C4-2B (cell line): ENCODE measurements at regions not wholly inside any gene's neighbourhood (a gene's known extent, or its start where the extent isn't known, plus 50 kb on each side); places are given as distances from the start of the nearest gene placed in this dataset.

ENCODE experiments used
- H3K27ac ChIP-seq: fragments of 450-650 bp; 2 replicates; pipeline ENCODE4 v1.5.1; 2017
- ZFX ChIP-seq: fragments of 450-650 bp; IDR thresholded peaks from 2 replicates; pipeline ENCODE4 v1.6.1; 2017
- TF ChIP-seq, protein P1 (sequence below): fragments of 450-650 bp; conservative IDR thresholded peaks from 2 replicates; pipeline ENCODE4 v1.5.1; 2017; ENCODE audit warnings: mild to moderate bottlenecking

DNA sequence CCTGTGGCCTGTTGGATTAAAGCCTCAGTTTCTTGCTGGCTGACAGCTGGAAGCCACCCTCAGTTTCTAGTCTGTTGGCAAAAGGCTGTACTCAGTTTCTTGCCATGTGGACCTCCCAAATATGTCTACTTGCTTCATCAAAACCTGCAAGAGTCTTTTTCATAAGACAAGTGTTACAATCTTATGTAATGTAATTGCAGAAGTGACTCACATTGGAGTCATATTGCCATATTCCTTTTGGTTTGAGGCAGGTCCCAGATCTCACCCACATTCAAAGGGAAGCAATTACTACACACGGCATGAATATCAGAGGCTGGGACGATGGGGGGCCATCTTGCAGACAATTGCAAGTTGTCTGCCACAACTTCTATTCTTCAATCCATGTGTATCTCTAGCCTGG lies 286.7 kb upstream of the IL12B start:
- no peak for TF ChIP-seq ZFX
- TF ChIP-seq, protein P1, sequence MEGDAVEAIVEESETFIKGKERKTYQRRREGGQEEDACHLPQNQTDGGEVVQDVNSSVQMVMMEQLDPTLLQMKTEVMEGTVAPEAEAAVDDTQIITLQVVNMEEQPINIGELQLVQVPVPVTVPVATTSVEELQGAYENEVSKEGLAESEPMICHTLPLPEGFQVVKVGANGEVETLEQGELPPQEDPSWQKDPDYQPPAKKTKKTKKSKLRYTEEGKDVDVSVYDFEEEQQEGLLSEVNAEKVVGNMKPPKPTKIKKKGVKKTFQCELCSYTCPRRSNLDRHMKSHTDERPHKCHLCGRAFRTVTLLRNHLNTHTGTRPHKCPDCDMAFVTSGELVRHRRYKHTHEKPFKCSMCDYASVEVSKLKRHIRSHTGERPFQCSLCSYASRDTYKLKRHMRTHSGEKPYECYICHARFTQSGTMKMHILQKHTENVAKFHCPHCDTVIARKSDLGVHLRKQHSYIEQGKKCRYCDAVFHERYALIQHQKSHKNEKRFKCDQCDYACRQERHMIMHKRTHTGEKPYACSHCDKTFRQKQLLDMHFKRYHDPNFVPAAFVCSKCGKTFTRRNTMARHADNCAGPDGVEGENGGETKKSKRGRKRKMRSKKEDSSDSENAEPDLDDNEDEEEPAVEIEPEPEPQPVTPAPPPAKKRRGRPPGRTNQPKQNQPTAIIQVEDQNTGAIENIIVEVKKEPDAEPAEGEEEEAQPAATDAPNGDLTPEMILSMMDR, result no peak
- H3K27ac ChIP-seq, result no peak overlapping the region

DNA sequence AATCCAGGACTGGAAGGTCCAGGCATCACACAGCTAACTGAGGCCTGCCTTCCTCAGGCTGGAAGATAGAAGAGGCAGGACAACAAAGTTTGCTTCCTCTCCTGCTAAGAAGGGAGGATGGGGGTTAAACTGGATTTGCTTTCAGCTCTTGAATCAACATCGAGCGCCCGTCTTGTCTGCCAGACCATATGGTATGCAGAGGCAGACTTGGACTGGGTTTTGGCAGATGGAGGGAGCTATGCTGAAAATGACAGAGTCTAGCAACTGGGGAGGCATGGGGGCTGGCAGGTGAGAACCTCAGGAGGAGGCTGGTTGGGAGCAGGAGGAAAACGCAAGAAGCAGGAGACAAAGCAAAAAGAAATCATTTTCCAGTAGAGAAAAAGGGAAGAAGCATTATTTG lies 289.5 kb upstream of the IL12B start:
- no peak for TF ChIP-seq ZFX
- TF ChIP-seq, protein P1, result no peak
- no peak overlapping the region for H3K27ac ChIP-seq

GRCh38 chr5:159620853-159621540 lies 290.7 kb upstream of the IL12B start:
- no peak overlapping the region for H3K27ac ChIP-seq
- TF ChIP-seq, protein P1, result no peak
- no peak for TF ChIP-seq ZFX

GRCh38 chr5:159628703-159629102 lies 287.6 kb upstream of the ADRA1B start:
- TF ChIP-seq, protein P1, result no peak
- TF ChIP-seq ZFX, result no peak
- H3K27ac ChIP-seq, result no peak overlapping the region

GRCh38 chr5:159629158-159629557 lies 287.1 kb upstream of the ADRA1B start:
- H3K27ac ChIP-seq, result no peak overlapping the region
- TF ChIP-seq ZFX, result no peak
- TF ChIP-seq, protein P1, result no peak

DNA sequence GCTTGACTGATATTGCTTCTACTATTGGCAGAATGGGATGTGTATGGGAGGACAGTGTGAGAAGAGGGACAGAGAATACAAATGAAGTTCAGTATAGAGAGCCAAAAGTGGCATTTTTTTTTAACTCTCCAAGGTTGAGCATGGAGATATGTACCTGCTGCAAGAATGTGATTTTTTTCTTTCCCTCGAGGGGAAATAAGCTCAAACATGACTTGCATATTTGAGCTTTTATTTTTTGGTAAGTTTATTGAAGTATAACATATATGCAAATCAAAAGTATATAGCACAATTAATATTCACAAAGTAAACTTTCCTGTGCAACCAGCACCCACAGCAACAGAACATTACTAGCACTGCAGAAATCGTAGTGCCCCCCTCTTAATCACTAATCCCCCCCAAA lies 285.7 kb upstream of the ADRA1B start:
- no peak for TF ChIP-seq ZFX
- TF ChIP-seq, protein P1, result no peak
- H3K27ac ChIP-seq, result no peak overlapping the region

DNA sequence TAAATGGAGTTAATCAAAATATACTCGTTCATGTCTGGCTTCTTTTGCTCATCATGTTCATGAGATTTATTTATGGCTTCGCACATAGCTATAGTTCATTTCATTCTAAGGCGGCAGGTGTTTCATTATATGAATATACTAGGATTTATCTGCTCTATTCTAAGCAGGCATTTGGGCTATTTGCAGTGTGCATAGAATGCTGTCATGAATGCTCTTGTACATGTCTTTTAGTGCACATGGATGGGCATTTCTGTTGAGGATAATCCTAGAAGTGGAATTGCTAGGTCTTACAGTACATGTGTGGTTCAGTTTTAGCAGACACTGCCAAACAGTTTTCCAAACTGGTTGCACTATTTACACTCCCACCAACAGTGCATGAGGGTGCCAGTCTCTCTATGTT lies 285.3 kb upstream of the ADRA1B start:
- no peak overlapping the region for H3K27ac ChIP-seq
- TF ChIP-seq ZFX, result no peak
- TF ChIP-seq, protein P1, result no peak
